IMR-90 (cell line): ENCODE measurements at regions not wholly inside any gene's neighbourhood (a gene's known extent, or its start where the extent isn't known, plus 50 kb on each side); places are given as distances from the start of the nearest gene placed in this dataset.

ENCODE experiments used
- ATAC-seq: fragments of 200-7000 bp; cut with Tn5 transposase; 2 replicates; pipeline ENCODE4 v1.9.1; 2020; ENCODE audit warnings: low read depth, mild to moderate bottlenecking, moderate library complexity
- BruUV-seq: library from RNA; stranded (reverse); fragments of 400-500 nt; replicated peaks from 2 replicates; lab custom pipeline; 2021; lab: Mats Ljungman, UMichigan
- CTCF ChIA-PET: fragments of 300-600 bp; formaldehyde crosslinking; extraction: SDS; loops from one replicate; lab custom pipeline; 2021; ENCODE audit warnings: antibody characterized with exemption; lab: Yijun Ruan, JAX
- POLR2A ChIA-PET: fragments of 300-600 bp; sonication (Branson Sonifier 250); formaldehyde crosslinking; loops from one replicate; lab custom pipeline; 2022; ENCODE audit warnings: antibody characterized with exemption; ENCODE audit not compliant: unreplicated experiment; lab: Charles Lee
- DNase-seq: peaks from one replicate; pipeline ENCODE4 v3.0.0; 2013
- H2AFZ ChIP-seq: replicated peaks from 2 replicates; pipeline ENCODE3; 2013; ENCODE audit warnings: low read length, mild to moderate bottlenecking; ENCODE audit not compliant: poor library complexity
- H2AK5ac ChIP-seq: 2 replicates; pipeline ENCODE4 v1.6.1; 2013; ENCODE audit warnings: low read depth, low read length, inconsistent platforms
- H2AK9ac ChIP-seq: replicated peaks from 2 replicates; pipeline ENCODE3; 2013; ENCODE audit warnings: mild to moderate bottlenecking, low read depth, low read length, moderate library complexity; ENCODE audit not compliant: poor library complexity
- H2BK120ac ChIP-seq: 2 replicates; pipeline ENCODE4 v1.6.1; 2013; ENCODE audit warnings: low read depth, low read length, inconsistent platforms
- H2BK15ac ChIP-seq: 3 replicates; pipeline ENCODE4 v1.6.1; 2013; ENCODE audit warnings: low read depth, low read length, inconsistent platforms
- H2BK20ac ChIP-seq: 2 replicates; pipeline ENCODE4 v1.6.1; 2013; ENCODE audit warnings: low read depth, mild to moderate bottlenecking, inconsistent platforms, low read length, moderate library complexity
- H2BK5ac ChIP-seq: 2 replicates; pipeline ENCODE4 v1.6.1; 2013; ENCODE audit warnings: mild to moderate bottlenecking, low read depth, low read length, inconsistent platforms; ENCODE audit not compliant: poor library complexity, severe bottlenecking
- H3K14ac ChIP-seq: replicated peaks from 2 replicates; pipeline ENCODE4 v1.6.1; 2013; ENCODE audit warnings: low read depth, low read length, inconsistent platforms
- H3K18ac ChIP-seq: 2 replicates; pipeline ENCODE4 v1.6.1; 2013; ENCODE audit warnings: low read depth, low read length, control low read depth
- H3K23ac ChIP-seq: 2 replicates; pipeline ENCODE4 v1.6.1; 2013; ENCODE audit warnings: low read depth, low read length, inconsistent platforms
- H3K27ac ChIP-seq: 2 replicates; pipeline ENCODE4 v1.5.1; 2013; ENCODE audit warnings: mild to moderate bottlenecking, control low read depth, low read length; ENCODE audit not compliant: insufficient read depth
- H3K27me3 ChIP-seq: 2 replicates; pipeline ENCODE4 v1.6.1; 2013; ENCODE audit warnings: low read length; ENCODE audit not compliant: control insufficient read depth, insufficient read depth
- H3K36me3 ChIP-seq: 2 replicates; pipeline ENCODE4 v1.6.1; 2013; ENCODE audit warnings: low read length, mixed read lengths; ENCODE audit not compliant: control insufficient read depth, insufficient read depth
- H3K4ac ChIP-seq: 2 replicates; pipeline ENCODE4 v1.6.1; 2013; ENCODE audit warnings: low read depth, low read length, inconsistent platforms
- H3K4me1 ChIP-seq: 2 replicates; pipeline ENCODE4 v1.6.1; 2013; ENCODE audit warnings: low read length, mixed read lengths; ENCODE audit not compliant: control insufficient read depth, insufficient read depth
- H3K4me2 ChIP-seq: 2 replicates; pipeline ENCODE4 v1.6.1; 2013; ENCODE audit warnings: low read depth, mild to moderate bottlenecking, control low read depth, low read length, moderate library complexity
- H3K4me3 ChIP-seq: 2 replicates; pipeline ENCODE4 v1.5.1; 2013; ENCODE audit warnings: low read depth, mild to moderate bottlenecking, control low read depth, low read length, moderate library complexity; ENCODE audit not compliant: insufficient read depth
- H3K56ac ChIP-seq: 2 replicates; pipeline ENCODE4 v1.6.1; 2013; ENCODE audit warnings: low read length, inconsistent platforms; ENCODE audit not compliant: insufficient read depth; ENCODE audit errors: extremely low read depth
- H3K79me1 ChIP-seq, 2 experiments: 2 replicates each; pipeline ENCODE4 v1.6.1; 2013; ENCODE audit warnings: low read length in 2 of 2, inconsistent platforms in 1 of 2, low read depth in 1 of 2
- H3K9ac ChIP-seq: 2 replicates; pipeline ENCODE4 v1.6.1; 2013; ENCODE audit warnings: low read depth, low read length, control low read depth
- H3K9me1 ChIP-seq: 2 replicates; pipeline ENCODE4 v1.6.1; 2013; ENCODE audit warnings: low read length, inconsistent platforms; ENCODE audit not compliant: insufficient read depth
- H3K9me3 ChIP-seq: 2 replicates; pipeline ENCODE4 v1.6.1; 2013; ENCODE audit warnings: low read length; ENCODE audit not compliant: control insufficient read depth, insufficient read depth
- H4K20me1 ChIP-seq: 2 replicates; pipeline ENCODE4 v1.6.1; 2013; ENCODE audit warnings: low read length, inconsistent platforms; ENCODE audit not compliant: insufficient read depth
- H4K5ac ChIP-seq: 2 replicates; pipeline ENCODE4 v1.6.1; 2013; ENCODE audit warnings: mild to moderate bottlenecking, low read depth, low read length, control low read depth
- H4K8ac ChIP-seq, 2 experiments: 2 replicates each; pipeline ENCODE4 v1.6.1; 2013; ENCODE audit warnings: low read depth in 2 of 2, low read length in 2 of 2, control low read depth in 1 of 2, inconsistent platforms in 1 of 2
- H4K91ac ChIP-seq: 2 replicates; pipeline ENCODE4 v1.6.1; 2013; ENCODE audit warnings: low read depth, low read length, inconsistent platforms; ENCODE audit not compliant: insufficient read depth
- CEBPB ChIP-seq: IDR thresholded peaks from 2 replicates; pipeline ENCODE4 v1.6.1; 2012; ENCODE audit warnings: low read depth, low read length, improper control_type of control experiment
- CHD1 ChIP-seq: IDR thresholded peaks from 2 replicates; pipeline ENCODE4 v1.6.1; 2012; ENCODE audit warnings: low read depth, low read length, improper control_type of control experiment
- CTCF ChIP-seq: conservative IDR thresholded peaks from 2 replicates; pipeline ENCODE4 v1.5.1; 2012; ENCODE audit warnings: mild to moderate bottlenecking, low read depth, low read length, improper control_type of control experiment
- FOS ChIP-seq: fragments of 150-350 bp; IDR thresholded peaks from 2 replicates; pipeline ENCODE4 v1.6.1; 2016; ENCODE audit warnings: low read depth, low read length
- MAFK ChIP-seq: IDR thresholded peaks from 2 replicates; pipeline ENCODE4 v1.6.1; 2012; ENCODE audit warnings: low read depth, low read length, improper control_type of control experiment
- MAZ ChIP-seq: IDR thresholded peaks from 2 replicates; pipeline ENCODE4 v1.6.1; 2012; ENCODE audit warnings: low read depth, mild to moderate bottlenecking, low read length, improper control_type of control experiment, moderate library complexity, borderline replicate concordance
- MXI1 ChIP-seq: IDR thresholded peaks from 2 replicates; pipeline ENCODE4 v1.6.1; 2012; ENCODE audit warnings: low read depth, mild to moderate bottlenecking, low read length, moderate library complexity, borderline replicate concordance
- NFE2L2 ChIP-seq: fragments of 150-350 bp; IDR thresholded peaks from 2 replicates; pipeline ENCODE4 v1.6.1; 2016; ENCODE audit warnings: low read depth, mild to moderate bottlenecking, low read length
- POLR2A ChIP-seq: IDR thresholded peaks from 2 replicates; pipeline ENCODE4 v1.6.1; 2012; ENCODE audit warnings: mild to moderate bottlenecking, low read depth, low read length
- RAD21 ChIP-seq: IDR thresholded peaks from 2 replicates; pipeline ENCODE4 v1.6.1; 2012; ENCODE audit warnings: low read length, improper control_type of control experiment
- RCOR1 ChIP-seq: IDR thresholded peaks from 2 replicates; pipeline ENCODE4 v1.6.1; 2012; ENCODE audit warnings: mild to moderate bottlenecking, low read length, improper control_type of control experiment; ENCODE audit not compliant: insufficient replicate concordance
- RFX5 ChIP-seq: IDR thresholded peaks from 2 replicates; pipeline ENCODE4 v1.8.0; 2012; ENCODE audit warnings: low read depth, mild to moderate bottlenecking, low read length, moderate library complexity
- SMC3 ChIP-seq: fragments of 150-350 bp; IDR thresholded peaks from 2 replicates; pipeline ENCODE4 v1.6.1; 2016; ENCODE audit warnings: low read depth, mild to moderate bottlenecking, antibody characterized with exemption, low read length, moderate library complexity
- USF2 ChIP-seq: fragments of 150-350 bp; IDR thresholded peaks from 2 replicates; pipeline ENCODE4 v1.6.1; 2017; ENCODE audit warnings: mild to moderate bottlenecking, antibody characterized with exemption, low read length, low read depth
- WGBS, 2 experiments: methylation state at CpG; one replicate each; pipeline versions ENCODE4 v1.1.5 to v1.1.7; 2013; ENCODE audit warnings: missing lambda C conversion rate in 2 of 2; ENCODE audit not compliant: insufficient read length in 1 of 2; ENCODE audit errors: extremely low coverage in 2 of 2; 5-methylcytosine and 5-hydroxymethylcytosine counted together
- dilution Hi-C: fragments of 300-500 bp; cut with HindIII; formaldehyde crosslinking; loops from one replicate; pipeline ENCODE4 v1.14.3; 2018; ENCODE audit warnings: low sequenced_read_pairs; ENCODE audit not compliant: unreplicated experiment
- in situ Hi-C: fragments of 300-500 bp; cut with MboI; formaldehyde crosslinking; loops from 3 replicates; pipeline ENCODE4 v1.14.3; 2019; ENCODE audit warnings: low sequenced_read_pairs, inconsistent platforms, mixed read lengths
- intact Hi-C: fragments of 100-400 bp; cut with micrococcal nuclease; formaldehyde crosslinking; loops from 2 replicates; pipeline ENCODE4 v1.10.0; 2022
- TF ChIP-seq, protein P1 (sequence below): fragments of 150-350 bp; IDR thresholded peaks from 2 replicates; pipeline ENCODE4 v1.6.1; 2016; ENCODE audit warnings: low read depth, mild to moderate bottlenecking, low read length, moderate library complexity, borderline replicate concordance

- intact Hi-C loops: no loop called here
- Histone ChIP-seq H4K91ac (no peak overlapping the region), H3K27ac (no peak overlapping the region), H4K20me1 (no peaks in the 10 kb centered on the region), H3K56ac (no peak overlapping the region), H2BK15ac (no peak overlapping the region), H3K79me1 (no peaks in the 10 kb centered on the region), H3K9me3 (peaks cover 37% of the 10 kb centered on the region), H2AK5ac (no peak overlapping the region), H3K4me3 (no peak overlapping the region), H3K23ac (no peak overlapping the region), H3K14ac (no peak overlapping the region), H3K9me1 (no peaks in the 10 kb centered on the region), H2AK9ac (no peak overlapping the region), H3K27me3 (no peaks in the 10 kb centered on the region), H3K4ac (no peak overlapping the region), H4K8ac (no peak overlapping the region), H2BK20ac (no peak overlapping the region), H3K36me3 (no peaks in the 10 kb centered on the region), H3K9ac (no peak overlapping the region), H3K4me1 (no peaks in the 10 kb centered on the region), H2BK5ac (no peak overlapping the region), H2BK120ac (no peak overlapping the region), H2AFZ (no peak overlapping the region), H4K5ac (no peak overlapping the region), H3K18ac (no peak overlapping the region), H3K4me2 (no peak overlapping the region)
- 80% methylated on average over 1 of the region's 18 CpGs; no CpG with 5 or more reads in 1 of the 2 experiments for WGBS, 2 experiments
- ATAC-seq: no peak
- no TSS peak for BruUV-seq
- POLR2A ChIA-PET: no interaction called here
- CTCF ChIA-PET: no interaction called here
- no peak for DNase-seq
- dilution Hi-C loops: no loop called here
- in situ Hi-C loops: no loop called here
- no peak for TF ChIP-seq RFX5
- TF ChIP-seq MXI1: no peak
- TF ChIP-seq FOS: no peak
- no peak for TF ChIP-seq USF2
- TF ChIP-seq MAFK: no peak
- TF ChIP-seq CHD1: no peak
- TF ChIP-seq SMC3: no peak
- TF ChIP-seq, protein P1, sequence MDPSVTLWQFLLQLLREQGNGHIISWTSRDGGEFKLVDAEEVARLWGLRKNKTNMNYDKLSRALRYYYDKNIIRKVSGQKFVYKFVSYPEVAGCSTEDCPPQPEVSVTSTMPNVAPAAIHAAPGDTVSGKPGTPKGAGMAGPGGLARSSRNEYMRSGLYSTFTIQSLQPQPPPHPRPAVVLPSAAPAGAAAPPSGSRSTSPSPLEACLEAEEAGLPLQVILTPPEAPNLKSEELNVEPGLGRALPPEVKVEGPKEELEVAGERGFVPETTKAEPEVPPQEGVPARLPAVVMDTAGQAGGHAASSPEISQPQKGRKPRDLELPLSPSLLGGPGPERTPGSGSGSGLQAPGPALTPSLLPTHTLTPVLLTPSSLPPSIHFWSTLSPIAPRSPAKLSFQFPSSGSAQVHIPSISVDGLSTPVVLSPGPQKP: no peak
- no peak for TF ChIP-seq RAD21
- no peak for TF ChIP-seq MAZ
- no peak for TF ChIP-seq CTCF
- no peak for TF ChIP-seq RCOR1
- no peak for TF ChIP-seq NFE2L2
- TF ChIP-seq POLR2A: no peak
- TF ChIP-seq CEBPB: no peak
These were observed 287.4 kb downstream of the NPHP4 start for GRCh38 chr1:5704561-5705514.
